Keratinocyte (primary cell): ENCODE measurements at regions not wholly inside any gene's neighbourhood (a gene's known extent, or its start where the extent isn't known, plus 50 kb on each side); places are given as distances from the start of the nearest gene placed in this dataset.

Source experiments
- DNase-seq: peaks from one replicate; pipeline ENCODE4 v3.0.0-alpha.2; 2011; ENCODE audit warnings: low read depth, missing footprints, low spot score
- FAIRE-seq: peaks from 2 replicates; lab custom pipeline; 2011; peaks lifted over from hg19 to GRCh38; lab: Jason Lieb, UNC
- H2AFZ ChIP-seq: 2 replicates; pipeline ENCODE4 v1.6.0; 2012; ENCODE audit warnings: low read length, control low read depth, inconsistent platforms; ENCODE audit not compliant: control insufficient read depth
- H3K27ac ChIP-seq: 2 replicates; pipeline ENCODE4 v1.5.1; 2011; ENCODE audit warnings: low read length; ENCODE audit not compliant: control insufficient read depth, insufficient read depth
- H3K27me3 ChIP-seq: 3 replicates; pipeline ENCODE4 v1.6.0; 2011; ENCODE audit warnings: low read length; ENCODE audit not compliant: control insufficient read depth, insufficient read depth; ENCODE audit errors: extremely low read depth
- H3K36me3 ChIP-seq, 2 experiments: 2 replicates in 1 of 2; 3 replicates in 1 of 2; pipeline ENCODE4 v1.5.1; 2011; ENCODE audit warnings: low read length in 2 of 2, mild to moderate bottlenecking in 1 of 2; ENCODE audit not compliant: control insufficient read depth in 2 of 2, insufficient read depth in 2 of 2; ENCODE audit errors: extremely low read depth in 1 of 2
- H3K4me1 ChIP-seq: 3 replicates; pipeline ENCODE4 v1.5.1; 2011; ENCODE audit warnings: low read length; ENCODE audit not compliant: control insufficient read depth, insufficient read depth; ENCODE audit errors: extremely low read depth
- H3K4me2 ChIP-seq: 3 replicates; pipeline ENCODE4 v1.6.0; 2011; ENCODE audit warnings: low read depth, low read length; ENCODE audit not compliant: control insufficient read depth, insufficient read depth; ENCODE audit errors: extremely low read depth
- H3K4me3 ChIP-seq, 3 experiments: fragments of 200-600 bp in 1 of 3; sonication (generic) in 1 of 3; 2 replicates in 2 of 3; 3 replicates in 1 of 3; pipeline ENCODE4 v1.5.1; 2011 to 2016; ENCODE audit warnings: low read length in 3 of 3, mild to moderate bottlenecking in 3 of 3, control low read depth in 2 of 3, inconsistent platforms in 1 of 3, low read depth in 1 of 3, mixed read lengths in 1 of 3, mixed run types in 1 of 3, moderate library complexity in 1 of 3; ENCODE audit not compliant: control insufficient read depth in 2 of 3, insufficient read depth in 2 of 3; ENCODE audit errors: extremely low read depth in 1 of 3
- H3K79me2 ChIP-seq: 2 replicates; pipeline ENCODE4 v1.6.0; 2012; ENCODE audit warnings: low read length; ENCODE audit not compliant: control insufficient read depth, insufficient read depth
- H3K9ac ChIP-seq: 3 replicates; pipeline ENCODE4 v1.6.0; 2011; ENCODE audit warnings: low read length; ENCODE audit not compliant: control insufficient read depth, insufficient read depth; ENCODE audit errors: extremely low read depth
- H3K9me1 ChIP-seq: 3 replicates; pipeline ENCODE4 v1.6.0; 2011; ENCODE audit warnings: low read length; ENCODE audit not compliant: control insufficient read depth, insufficient read depth; ENCODE audit errors: extremely low read depth
- H3K9me3 ChIP-seq: 2 replicates; pipeline ENCODE4 v1.5.1; 2012; ENCODE audit warnings: low read depth, low read length; ENCODE audit not compliant: control insufficient read depth
- H4K20me1 ChIP-seq: 3 replicates; pipeline ENCODE4 v1.6.0; 2011; ENCODE audit warnings: low read length; ENCODE audit not compliant: control insufficient read depth, insufficient read depth; ENCODE audit errors: extremely low read depth
- EZH2 ChIP-seq: IDR thresholded peaks from one replicate; pipeline ENCODE4 v1.6.1; 2012; ENCODE audit warnings: inconsistent platforms, mild to moderate bottlenecking, low read length, moderate library complexity
- dilution Hi-C: fragments of 300-500 bp; cut with MboI; formaldehyde crosslinking; loops from one replicate; pipeline ENCODE4 v1.7.0; 2020; ENCODE audit warnings: low sequenced_read_pairs; ENCODE audit not compliant: extremely low pct_ligation_motif_present
- TF ChIP-seq, protein P1 (sequence below), 3 experiments: IDR thresholded peaks in 1 of 3; conservative IDR thresholded peaks in 1 of 3; optimal IDR thresholded peaks in 1 of 3; 2 replicates in 2 of 3; 3 replicates in 1 of 3; pipeline versions ENCODE3 to v1.5.1; 2011; ENCODE audit warnings: low read length in 3 of 3, mild to moderate bottlenecking in 3 of 3, moderate library complexity in 2 of 3, control low read depth in 1 of 3, inconsistent platforms in 1 of 3; ENCODE audit not compliant: insufficient read depth in 2 of 3; ENCODE audit errors: extremely low read depth in 1 of 3

DNA sequence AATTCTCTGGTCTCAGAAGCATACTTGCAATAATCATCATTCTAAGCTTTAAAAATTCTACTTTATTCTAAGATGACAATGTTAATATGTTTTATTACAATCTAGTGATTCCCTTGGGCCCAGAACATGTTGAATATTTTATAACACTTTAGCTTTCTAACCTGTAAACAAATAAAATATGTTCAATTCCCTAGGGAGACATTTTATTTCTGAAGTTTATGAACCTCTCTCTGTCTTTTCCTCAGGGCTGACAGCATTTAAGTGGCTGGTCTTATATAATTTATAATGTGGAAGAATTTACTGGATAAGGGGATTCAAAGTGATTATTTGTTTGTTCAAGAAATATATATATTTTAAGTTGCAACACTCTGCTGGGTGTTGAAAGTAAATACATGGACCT, 55.3 kb upstream of the NPFFR2 start:
- dilution Hi-C loops = no loop called here
- Histone ChIP-seq H3K9me1 (no peaks in the 10 kb centered on the region), H3K4me1 (no peaks in the 10 kb centered on the region), H3K4me3 (no peak overlapping the region), H3K9ac (no peak overlapping the region), H2AFZ (no peak overlapping the region), H3K79me2 (no peaks in the 10 kb centered on the region), H4K20me1 (no peaks in the 10 kb centered on the region), H3K27me3 (no peaks in the 10 kb centered on the region), H3K27ac (no peak overlapping the region), H3K4me2 (no peak overlapping the region), H3K9me3 (no peaks in the 10 kb centered on the region), H3K36me3 (no peaks in the 10 kb centered on the region)
- DNase-seq (no peak), FAIRE-seq (no peak)
- TF ChIP-seq, protein P1, sequence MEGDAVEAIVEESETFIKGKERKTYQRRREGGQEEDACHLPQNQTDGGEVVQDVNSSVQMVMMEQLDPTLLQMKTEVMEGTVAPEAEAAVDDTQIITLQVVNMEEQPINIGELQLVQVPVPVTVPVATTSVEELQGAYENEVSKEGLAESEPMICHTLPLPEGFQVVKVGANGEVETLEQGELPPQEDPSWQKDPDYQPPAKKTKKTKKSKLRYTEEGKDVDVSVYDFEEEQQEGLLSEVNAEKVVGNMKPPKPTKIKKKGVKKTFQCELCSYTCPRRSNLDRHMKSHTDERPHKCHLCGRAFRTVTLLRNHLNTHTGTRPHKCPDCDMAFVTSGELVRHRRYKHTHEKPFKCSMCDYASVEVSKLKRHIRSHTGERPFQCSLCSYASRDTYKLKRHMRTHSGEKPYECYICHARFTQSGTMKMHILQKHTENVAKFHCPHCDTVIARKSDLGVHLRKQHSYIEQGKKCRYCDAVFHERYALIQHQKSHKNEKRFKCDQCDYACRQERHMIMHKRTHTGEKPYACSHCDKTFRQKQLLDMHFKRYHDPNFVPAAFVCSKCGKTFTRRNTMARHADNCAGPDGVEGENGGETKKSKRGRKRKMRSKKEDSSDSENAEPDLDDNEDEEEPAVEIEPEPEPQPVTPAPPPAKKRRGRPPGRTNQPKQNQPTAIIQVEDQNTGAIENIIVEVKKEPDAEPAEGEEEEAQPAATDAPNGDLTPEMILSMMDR (optimal IDR thresholded peaks at IDR 0.05 in 1 of 3, IDR thresholded peaks at IDR 0.05 in 1 of 3, conservative IDR thresholded peaks at IDR 0.05 in 1 of 3; ENCODE audit: extremely low read depth in 1 of 3, insufficient read depth in 2 of 3, low read length in 3 of 3) = no peak
- no peak for TF ChIP-seq EZH2

DNA sequence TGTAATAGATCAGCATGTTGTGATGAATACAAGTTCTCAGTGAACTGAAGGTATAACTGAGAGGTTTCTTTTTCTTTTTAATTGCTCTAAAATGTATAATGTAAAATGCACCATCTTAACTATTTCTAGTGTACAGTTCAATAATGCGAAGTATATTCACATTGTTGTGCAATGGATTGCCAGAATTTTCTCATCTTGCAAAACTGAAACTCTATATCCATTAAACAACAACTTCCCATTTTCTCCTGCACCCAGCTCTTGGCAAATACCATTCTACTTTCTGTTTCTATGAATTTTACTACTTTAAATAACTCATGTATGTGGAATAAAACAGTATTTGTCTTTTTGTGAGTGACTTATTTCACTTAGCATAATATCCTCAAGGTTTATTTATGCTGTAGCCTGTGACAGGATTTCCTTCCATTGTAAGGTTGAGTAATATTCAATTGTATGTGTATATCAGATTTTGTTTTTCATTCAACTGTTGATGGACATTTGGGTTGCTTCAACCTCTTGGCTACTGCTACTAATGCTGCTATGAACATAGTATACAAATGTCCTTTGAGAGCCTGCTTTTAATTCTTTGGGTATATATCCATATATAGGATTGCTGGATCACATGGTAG, 53.5 kb upstream of the NPFFR2 start:
- H4K20me1 ChIP-seq = no peaks in the 10 kb centered on the region
- no peaks in the 10 kb centered on the region for H3K36me3 ChIP-seq
- H3K4me2 ChIP-seq = no peak overlapping the region
- dilution Hi-C loops = no loop called here
- H2AFZ ChIP-seq = no peak overlapping the region
- H3K27me3 ChIP-seq = no peaks in the 10 kb centered on the region
- H3K79me2 ChIP-seq = no peaks in the 10 kb centered on the region
- no peaks in the 10 kb centered on the region for H3K4me1 ChIP-seq
- no peaks in the 10 kb centered on the region for H3K9me3 ChIP-seq
- no peak for FAIRE-seq
- no peak for TF ChIP-seq EZH2
- TF ChIP-seq, protein P1 (optimal IDR thresholded peaks at IDR 0.05 in 1 of 3, IDR thresholded peaks at IDR 0.05 in 1 of 3, conservative IDR thresholded peaks at IDR 0.05 in 1 of 3; ENCODE audit: extremely low read depth in 1 of 3, insufficient read depth in 2 of 3, low read length in 3 of 3) = no peak
- DNase-seq = no peak
- no peak overlapping the region for H3K9ac ChIP-seq
- H3K9me1 ChIP-seq = no peaks in the 10 kb centered on the region
- no peak overlapping the region for H3K27ac ChIP-seq
- H3K4me3 ChIP-seq = no peak overlapping the region
